Adrenal gland (tissue), 9 donors: ENCODE measurements at regions not wholly inside any gene's neighbourhood (a gene's known extent, or its start where the extent isn't known, plus 50 kb on each side); places are given as distances from the start of the nearest gene placed in this dataset.
A peak's percentile ranks its signal among the peaks of the same experiment; 100 is the strongest.

Experiments used
- DNase-seq, 7 donors: peaks; one replicate each; pipeline ENCODE4 v3.0.0-alpha.2; 2019 to 2020
- H3K27ac ChIP-seq, 5 donors: fragments of 200-600 bp; sonication (generic) in 4 of 5; 1 replicate in 3 of 5; 2 replicates in 2 of 5; pipeline versions ENCODE4 v1.5.1 to v1.8.0; 2016 to 2020; ENCODE audit warnings: mild to moderate bottlenecking in 1 of 5
- H3K27me3 ChIP-seq: fragments of 200-600 bp; 2 replicates; pipeline ENCODE4 v1.8.0; 2021
- H3K36me3 ChIP-seq, 2 donors: fragments of 200-600 bp; replicated peaks in 1 of 2; 1 replicate in 1 of 2; 2 replicates in 1 of 2; pipeline versions ENCODE4 v1.5.1 to v1.8.0; 2018 to 2022
- H3K4me1 ChIP-seq, 2 donors: fragments of 200-600 bp; replicated peaks in 1 of 2; 1 replicate in 1 of 2; 2 replicates in 1 of 2; pipeline versions ENCODE4 v1.5.1 to v1.8.0; 2018 to 2021
- H3K4me3 ChIP-seq, 4 donors: fragments of 200-600 bp; sonication (generic) in 3 of 4; one replicate each; pipeline ENCODE4 v1.5.1; 2016 to 2018
- H3K9me3 ChIP-seq, 3 donors: fragments of 200-600 bp; sonication (generic) in 1 of 3; replicated peaks in 1 of 3; 1 replicate in 2 of 3; 2 replicates in 1 of 3; pipeline versions ENCODE4 v1.5.1 to v1.8.0; 2016 to 2021
- CTCF ChIP-seq, 6 experiments: fragments of 450-650 bp in 4 of 6; fragments of 200-600 bp in 2 of 6; sonication (generic) in 1 of 6; IDR thresholded peaks; 1 replicate in 5 of 6; 2 replicates in 1 of 6; pipeline versions ENCODE4 v1.5.1 to v1.8.0; 2016 to 2021; ENCODE audit warnings: antibody characterized with exemption in 6 of 6, mild to moderate bottlenecking in 2 of 6, moderate library complexity in 1 of 6
- POLR2A ChIP-seq, 2 donors: fragments of 450-650 bp; IDR thresholded peaks; one replicate each; pipeline ENCODE4 v1.6.1; 2017; ENCODE audit warnings: antibody characterized with exemption in 2 of 2, mild to moderate bottlenecking in 2 of 2, moderate library complexity in 1 of 2
- WGBS, 4 donors: extraction: QIAGEN DNeasy Blood & Tissue Kit in 2 of 4; methylation state at CpG; one replicate each; pipeline versions ENCODE4 v1.1.5 to v1.1.7; 2013 to 2017; 5-methylcytosine and 5-hydroxymethylcytosine counted together
- intact Hi-C, 2 donors: fragments of 100-400 bp; cut with DNase I; formaldehyde crosslinking; loops; one replicate each; pipeline versions ENCODE4 v1.14.1 to v1.15.0; 2022 to 2023
- donor health status: healthy with polysubstance abuse.
- donor health status: Bipolar disorder and iron deficiency.
- donor health status: DM: yes; HTN: yes; CAD: no.
- donor health status: DM: no; HTN: no; CAD: no.
- donor health status: DM: no; HTN: no; CAD: no.

- Histone ChIP-seq H3K36me3 (no peaks in the 10 kb centered on the region), H3K4me1 (peaks cover 0 to 15% of the 10 kb centered on the region in 2 donors), H3K27ac (peak overlapping the region in 3 of 5 donors; percentile 35 to 62 (median 48)), H3K4me3 (no peak overlapping the region), H3K27me3 (peaks cover 9% of the 10 kb centered on the region), H3K9me3 (no peaks in the 10 kb centered on the region)
- peak in 1 of 7 donors; percentile 67 for DNase-seq
- intact Hi-C loops: no loop called here
- TF ChIP-seq CTCF (IDR thresholded peaks at IDR 0.05) (no peak), POLR2A (IDR thresholded peaks at IDR 0.05) (no peak)
- 43 to 51% (median 44%) methylated on average over 11 to 13 of the region's 13 CpGs for WGBS, 4 donors
Observed at GRCh38 chr1:29708796-29709703, 472.7 kb downstream of the PTPRU start.

- whole genome bisulfite sequencing, 4 donors: 75 to 100% (median 88%) methylated on average over 1 of the region's 1 CpG
- H3K9me3 ChIP-seq: no peaks in the 10 kb centered on the region
- intact Hi-C loops: no loop called here
- TF ChIP-seq POLR2A (IDR thresholded peaks at IDR 0.05) (no peak), CTCF (IDR thresholded peaks at IDR 0.05) (no peak)
- H3K4me3 ChIP-seq: no peak overlapping the region
- DNase-seq: peak in 1 of 7 donors; percentile 13
- peaks cover 9% of the 10 kb centered on the region for H3K27me3 ChIP-seq
- no peaks in the 10 kb centered on the region for H3K36me3 ChIP-seq
- H3K27ac ChIP-seq: peak overlapping the region in 1 of 5 donors; percentile 62
- peaks cover 0 to 15% of the 10 kb centered on the region in 2 donors for H3K4me1 ChIP-seq
Observed at GRCh38 chr1:29708381-29708780, 472.1 kb downstream of the PTPRU start.

- no peak overlapping the region for H3K4me3 ChIP-seq
- no peaks in the 10 kb centered on the region for H3K9me3 ChIP-seq
- TF ChIP-seq CTCF (IDR thresholded peaks at IDR 0.05) (no peak), POLR2A (IDR thresholded peaks at IDR 0.05) (no peak)
- H3K27me3 ChIP-seq: peaks cover 9% of the 10 kb centered on the region
- 83 to 92% (median 85%) methylated on average over 9 of the region's 9 CpGs for WGBS, 4 donors
- H3K27ac ChIP-seq: peak overlapping the region in 1 of 5 donors; percentile 62
- intact Hi-C loops: no loop called here
- H3K4me1 ChIP-seq: peaks cover 0 to 15% of the 10 kb centered on the region in 2 donors
- no peaks in the 10 kb centered on the region for H3K36me3 ChIP-seq
- DNase-seq: no peak
Observed at GRCh38 chr1:29707796-29708195, 471.5 kb downstream of the PTPRU start.

- H3K27me3 ChIP-seq: peaks cover 9% of the 10 kb centered on the region
Observed at GRCh38 chr1:29706936-29707335, 470.6 kb downstream of the PTPRU start.

More at GRCh38 chr1:29706936-29707335, 470.6 kb downstream of the PTPRU start:
- Histone ChIP-seq H3K4me3 (no peak overlapping the region), H3K9me3 (no peaks in the 10 kb centered on the region), H3K27ac (no peak overlapping the region), H3K36me3 (no peaks in the 10 kb centered on the region), H3K4me1 (peaks cover 0 to 15% of the 10 kb centered on the region in 2 donors)
- 0 to 6% (median 2%) methylated on average over 3 to 28 of the region's 28 CpGs for WGBS, 4 donors
- TF ChIP-seq POLR2A (IDR thresholded peaks at IDR 0.05): no peak
- peak in 4 of 6 experiments; percentile 9 to 35 (median 24) for TF ChIP-seq CTCF (IDR thresholded peaks at IDR 0.05)
- DNase-seq: peak in 1 of 7 donors; percentile 57
- intact Hi-C loops: no loop called here
